ENCODE measurements at regions not wholly inside any gene's neighbourhood (a gene's known extent, or its start where the extent isn't known, plus 50 kb on each side); places are given as distances from the start of the nearest gene placed in this dataset.
"Not testable (repeated sequence)": the region's sequence is repeated elsewhere in the genome, so short reads cannot be mapped to it uniquely, and the experiment has no call there.

- in situ Hi-C loops (cut with MboI; ENCODE audit: low pct_unique_long_range_greater_than_20kb, low sequenced_read_pairs): no loop called here
- no peak for DNase-seq
These were observed 2041.4 kb upstream of the LRRTM1 start for GRCh38 chr2:82345910-82346309.

GRCh38 chr2:82344670-82345069 is 2040.1 kb upstream of the LRRTM1 start:
- no peak for DNase-seq
- in situ Hi-C loops (cut with MboI; ENCODE audit: low pct_unique_long_range_greater_than_20kb, low sequenced_read_pairs): no loop called here

- DNase-seq: no peak
- in situ Hi-C loops (cut with MboI; ENCODE audit: low pct_unique_long_range_greater_than_20kb, low sequenced_read_pairs): no loop called here
These were observed 2037.8 kb upstream of the LRRTM1 start for GRCh38 chr2:82342356-82342755.

GRCh38 chr2:82340578-82341053 is 2036.1 kb upstream of the LRRTM1 start:
- DNase-seq: no peak
- in situ Hi-C loops (cut with MboI; ENCODE audit: low pct_unique_long_range_greater_than_20kb, low sequenced_read_pairs): no loop called here

- in situ Hi-C loops (cut with MboI; ENCODE audit: low pct_unique_long_range_greater_than_20kb, low sequenced_read_pairs): no loop called here
- no peak for DNase-seq
These were observed 2035.3 kb upstream of the LRRTM1 start for GRCh38 chr2:82339805-82340204.

- in situ Hi-C loops (cut with MboI; ENCODE audit: low pct_unique_long_range_greater_than_20kb, low sequenced_read_pairs): no loop called here
- no peak for DNase-seq
These were observed 2029.1 kb upstream of the LRRTM1 start for GRCh38 chr2:82333697-82334096.

- in situ Hi-C loops (cut with MboI; ENCODE audit: low pct_unique_long_range_greater_than_20kb, low sequenced_read_pairs): no loop called here
- DNase-seq: no peak
These were observed 2025.6 kb upstream of the LRRTM1 start for GRCh38 chr2:82330155-82330554.

GRCh38 chr2:82326180-82326767 is 2021.7 kb upstream of the LRRTM1 start:
- DNase-seq; in situ Hi-C loops (cut with MboI; ENCODE audit: low pct_unique_long_range_greater_than_20kb, low sequenced_read_pairs): not testable (repeated sequence)

GRCh38 chr2:82320296-82320695 is 2015.7 kb upstream of the LRRTM1 start:
- in situ Hi-C loops (cut with MboI; ENCODE audit: low pct_unique_long_range_greater_than_20kb, low sequenced_read_pairs): no loop called here
- DNase-seq: no peak

GRCh38 chr2:82317012-82317411 is 2012.5 kb upstream of the LRRTM1 start:
- in situ Hi-C loops (cut with MboI; ENCODE audit: low pct_unique_long_range_greater_than_20kb, low sequenced_read_pairs): no loop called here
- DNase-seq: no peak

GRCh38 chr2:82316586-82316985 is 2012.0 kb upstream of the LRRTM1 start:
- in situ Hi-C loops (cut with MboI; ENCODE audit: low pct_unique_long_range_greater_than_20kb, low sequenced_read_pairs): no loop called here
- no peak for DNase-seq

GRCh38 chr2:82314836-82315472 is 2010.4 kb upstream of the LRRTM1 start:
- DNase-seq: no peak
- in situ Hi-C loops (cut with MboI; ENCODE audit: low pct_unique_long_range_greater_than_20kb, low sequenced_read_pairs): no loop called here

GRCh38 chr2:82307511-82307910 is 2003.0 kb upstream of the LRRTM1 start:
- in situ Hi-C loops (cut with MboI; ENCODE audit: low pct_unique_long_range_greater_than_20kb, low sequenced_read_pairs): no loop called here
- no peak for DNase-seq

- in situ Hi-C loops (cut with MboI; ENCODE audit: low pct_unique_long_range_greater_than_20kb, low sequenced_read_pairs): no loop called here
- DNase-seq: no peak
These were observed 1997.0 kb upstream of the LRRTM1 start for GRCh38 chr2:82301506-82301905.

- no peak for DNase-seq
- in situ Hi-C loops (cut with MboI; ENCODE audit: low pct_unique_long_range_greater_than_20kb, low sequenced_read_pairs): no loop called here
These were observed 1984.9 kb upstream of the LRRTM1 start for GRCh38 chr2:82289446-82289845.

- in situ Hi-C loops (cut with MboI; ENCODE audit: low pct_unique_long_range_greater_than_20kb, low sequenced_read_pairs): no loop called here
- DNase-seq: no peak
These were observed 1978.5 kb upstream of the LRRTM1 start for GRCh38 chr2:82283075-82283474.

GRCh38 chr2:82282111-82282882 is 1977.7 kb upstream of the LRRTM1 start:
- in situ Hi-C loops (cut with MboI; ENCODE audit: low pct_unique_long_range_greater_than_20kb, low sequenced_read_pairs): no loop called here
- DNase-seq: no peak

GRCh38 chr2:82279367-82279766 is 1974.8 kb upstream of the LRRTM1 start:
- in situ Hi-C loops (cut with MboI; ENCODE audit: low pct_unique_long_range_greater_than_20kb, low sequenced_read_pairs): no loop called here
- no peak for DNase-seq

- in situ Hi-C loops (cut with MboI; ENCODE audit: low pct_unique_long_range_greater_than_20kb, low sequenced_read_pairs): no loop called here
- no peak for DNase-seq
These were observed 1973.9 kb upstream of the LRRTM1 start for GRCh38 chr2:82278416-82278815.

GRCh38 chr2:82275599-82275998 is 1971.0 kb upstream of the LRRTM1 start:
- no peak for DNase-seq
- in situ Hi-C loops (cut with MboI; ENCODE audit: low pct_unique_long_range_greater_than_20kb, low sequenced_read_pairs): no loop called here
